CD14-positive monocyte (primary cell): ENCODE measurements at regions not wholly inside any gene's neighbourhood (a gene's known extent, or its start where the extent isn't known, plus 50 kb on each side); places are given as distances from the start of the nearest gene placed in this dataset.

ENCODE experiments used
- DNase-seq, 3 donors: peaks; one replicate each; pipeline ENCODE4 v3.0.0-alpha.2; 2011 to 2022
- H2AFZ ChIP-seq: 2 replicates; pipeline ENCODE4 v1.6.0; 2012; ENCODE audit warnings: mild to moderate bottlenecking, low read depth, low read length, inconsistent platforms; ENCODE audit not compliant: insufficient read depth, poor library complexity, severe bottlenecking
- H3K27ac ChIP-seq, 2 donors: 1 replicate in 1 of 2; 2 replicates in 1 of 2; pipeline ENCODE4 v1.5.1; 2012 to 2013; ENCODE audit warnings: low read length in 2 of 2, control low read depth in 1 of 2, inconsistent platforms in 1 of 2, low read depth in 1 of 2, mild to moderate bottlenecking in 1 of 2
- H3K27me3 ChIP-seq, 2 donors: one replicate each; pipeline versions ENCODE4 v1.6.0 to v1.6.1; 2011 to 2013; ENCODE audit warnings: low read length in 2 of 2; ENCODE audit not compliant: control insufficient read depth in 2 of 2, insufficient read depth in 2 of 2
- H3K36me3 ChIP-seq, 2 donors: replicated peaks in 1 of 2; 1 replicate in 1 of 2; 2 replicates in 1 of 2; pipeline versions ENCODE4 v1.5.1 to v1.6.1; 2012 to 2013; ENCODE audit warnings: low read length in 2 of 2, control low read depth in 1 of 2, inconsistent platforms in 1 of 2, mild to moderate bottlenecking in 1 of 2; ENCODE audit not compliant: insufficient read depth in 2 of 2, control insufficient read depth in 1 of 2
- H3K4me1 ChIP-seq, 2 donors: 1 replicate in 1 of 2; 2 replicates in 1 of 2; pipeline versions ENCODE4 v1.5.1 to v1.6.1; 2012 to 2013; ENCODE audit warnings: low read length in 2 of 2, control low read depth in 1 of 2, inconsistent platforms in 1 of 2, mild to moderate bottlenecking in 1 of 2, moderate library complexity in 1 of 2; ENCODE audit not compliant: insufficient read depth in 2 of 2, control insufficient read depth in 1 of 2
- H3K4me2 ChIP-seq: replicated peaks from 2 replicates; pipeline ENCODE3; 2012; ENCODE audit warnings: low read length, moderate library complexity, mild to moderate bottlenecking; ENCODE audit not compliant: poor library complexity, severe bottlenecking; ENCODE audit errors: extremely low read depth
- H3K4me3 ChIP-seq, 3 experiments: fragments of 200-600 bp in 1 of 3; sonication (generic) in 1 of 3; replicated peaks in 1 of 3; 1 replicate in 2 of 3; 2 replicates in 1 of 3; pipeline ENCODE4 v1.5.1; 2011 to 2013; ENCODE audit warnings: low read length in 3 of 3, mild to moderate bottlenecking in 3 of 3, control low read depth in 2 of 3, low read depth in 2 of 3, inconsistent platforms in 1 of 3, moderate library complexity in 1 of 3
- H3K79me2 ChIP-seq: 2 replicates; pipeline ENCODE4 v1.6.0; 2012; ENCODE audit warnings: mild to moderate bottlenecking, control low read depth, inconsistent platforms, low read length, moderate library complexity; ENCODE audit not compliant: insufficient read depth
- H3K9ac ChIP-seq: 2 replicates; pipeline ENCODE4 v1.6.0; 2017; ENCODE audit warnings: low read length, mild to moderate bottlenecking; ENCODE audit not compliant: insufficient read depth, poor library complexity, severe bottlenecking
- H3K9me3 ChIP-seq, 2 donors: replicated peaks in 1 of 2; 1 replicate in 1 of 2; 2 replicates in 1 of 2; pipeline versions ENCODE4 v1.5.1 to v1.6.1; 2012 to 2013; ENCODE audit warnings: low read length in 2 of 2, control low read depth in 1 of 2; ENCODE audit not compliant: control insufficient read depth in 1 of 2, insufficient read depth in 1 of 2
- H4K20me1 ChIP-seq: 2 replicates; pipeline ENCODE4 v1.6.0; 2012; ENCODE audit warnings: mild to moderate bottlenecking, low read length, control low read depth, moderate library complexity; ENCODE audit not compliant: insufficient read depth
- H3K27ac Mint-ChIP-seq, 7 donors: one replicate each; pipeline ENCODE4 v1.8.0; 2020; ENCODE audit warnings: mild to moderate bottlenecking in 7 of 7, mixed read lengths in 7 of 7, moderate library complexity in 6 of 7, inconsistent platforms in 2 of 7
- H3K27me3 Mint-ChIP-seq, 3 donors: one replicate each; pipeline ENCODE4 v1.8.0; 2021 to 2022; ENCODE audit warnings: low read depth in 3 of 3, mild to moderate bottlenecking in 3 of 3, mixed read lengths in 3 of 3, moderate library complexity in 3 of 3, inconsistent platforms in 1 of 3
- H3K36me3 Mint-ChIP-seq, 2 donors: one replicate each; pipeline ENCODE4 v1.8.0; 2020; ENCODE audit warnings: mixed read lengths in 2 of 2, inconsistent platforms in 1 of 2, mild to moderate bottlenecking in 1 of 2
- H3K4me1 Mint-ChIP-seq: one replicate; pipeline ENCODE4 v1.8.0; 2020; ENCODE audit warnings: mild to moderate bottlenecking, mixed read lengths
- H3K4me3 Mint-ChIP-seq, 2 donors: one replicate each; pipeline ENCODE4 v1.8.0; 2020; ENCODE audit warnings: mild to moderate bottlenecking in 2 of 2, mixed read lengths in 2 of 2, moderate library complexity in 1 of 2
- H3K9me3 Mint-ChIP-seq, 7 donors: one replicate each; pipeline ENCODE4 v1.8.0; 2020 to 2022; ENCODE audit warnings: mixed read lengths in 7 of 7, mild to moderate bottlenecking in 6 of 7, moderate library complexity in 6 of 7, inconsistent platforms in 2 of 7
- WGBS: methylation state at CpG from one replicate; pipeline ENCODE4 v1.1.5; 2013; ENCODE audit warnings: missing lambda C conversion rate; ENCODE audit not compliant: insufficient coverage; 5-methylcytosine and 5-hydroxymethylcytosine counted together
- intact Hi-C, 2 donors: fragments of 100-400 bp; cut with micrococcal nuclease; formaldehyde crosslinking; loops; one replicate each; pipeline versions ENCODE4 v1.15.0 to v1.15.1; 2023
- TF ChIP-seq, protein P1 (sequence below): fragments of 200-600 bp; IDR thresholded peaks from one replicate; pipeline ENCODE4 v1.8.0; 2022; ENCODE audit warnings: antibody characterized with exemption, mild to moderate bottlenecking

DNA sequence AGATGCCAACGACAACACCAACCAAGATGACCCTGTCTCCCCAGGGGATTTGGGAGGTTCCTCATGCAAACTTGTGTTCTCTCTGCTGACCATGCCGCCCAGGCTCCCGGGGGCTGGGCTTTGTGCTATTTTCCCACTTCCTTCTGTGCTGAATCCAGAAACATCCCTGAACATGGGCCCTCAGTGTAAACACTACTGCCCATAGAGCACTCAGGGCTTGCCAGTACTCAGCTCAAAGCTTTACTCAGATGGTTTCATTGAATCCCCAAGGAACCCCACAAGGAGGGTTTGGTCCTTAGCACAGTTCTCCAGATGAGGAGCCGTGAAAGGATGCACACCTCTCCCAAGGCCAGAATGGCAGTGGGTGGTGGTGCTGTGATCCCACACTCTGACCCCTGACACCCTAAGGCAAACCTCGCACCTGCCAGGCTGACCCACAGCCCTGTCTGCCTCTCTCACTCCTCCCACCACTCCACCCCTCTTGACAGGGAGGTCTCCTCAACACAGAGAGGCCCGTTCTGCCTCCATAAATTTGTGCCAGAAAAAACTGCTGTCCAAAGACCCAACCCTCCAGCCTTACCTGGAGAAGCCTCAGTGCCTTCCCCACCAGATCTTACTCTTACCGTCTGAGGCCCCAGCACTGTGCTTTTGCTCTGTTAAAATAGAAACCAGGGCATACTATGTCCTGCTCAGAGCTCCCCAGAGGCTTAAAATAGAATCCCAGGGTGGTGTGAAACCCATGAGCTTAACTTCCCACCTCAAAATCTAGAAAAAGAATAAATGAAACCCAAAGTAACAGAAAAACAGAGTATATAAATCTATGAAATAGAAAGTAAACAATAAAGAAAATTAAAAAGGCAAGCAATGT, 283.0 kb upstream of the CDH4 start:
- TF ChIP-seq, protein P1, sequence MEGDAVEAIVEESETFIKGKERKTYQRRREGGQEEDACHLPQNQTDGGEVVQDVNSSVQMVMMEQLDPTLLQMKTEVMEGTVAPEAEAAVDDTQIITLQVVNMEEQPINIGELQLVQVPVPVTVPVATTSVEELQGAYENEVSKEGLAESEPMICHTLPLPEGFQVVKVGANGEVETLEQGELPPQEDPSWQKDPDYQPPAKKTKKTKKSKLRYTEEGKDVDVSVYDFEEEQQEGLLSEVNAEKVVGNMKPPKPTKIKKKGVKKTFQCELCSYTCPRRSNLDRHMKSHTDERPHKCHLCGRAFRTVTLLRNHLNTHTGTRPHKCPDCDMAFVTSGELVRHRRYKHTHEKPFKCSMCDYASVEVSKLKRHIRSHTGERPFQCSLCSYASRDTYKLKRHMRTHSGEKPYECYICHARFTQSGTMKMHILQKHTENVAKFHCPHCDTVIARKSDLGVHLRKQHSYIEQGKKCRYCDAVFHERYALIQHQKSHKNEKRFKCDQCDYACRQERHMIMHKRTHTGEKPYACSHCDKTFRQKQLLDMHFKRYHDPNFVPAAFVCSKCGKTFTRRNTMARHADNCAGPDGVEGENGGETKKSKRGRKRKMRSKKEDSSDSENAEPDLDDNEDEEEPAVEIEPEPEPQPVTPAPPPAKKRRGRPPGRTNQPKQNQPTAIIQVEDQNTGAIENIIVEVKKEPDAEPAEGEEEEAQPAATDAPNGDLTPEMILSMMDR = no peak

DNA sequence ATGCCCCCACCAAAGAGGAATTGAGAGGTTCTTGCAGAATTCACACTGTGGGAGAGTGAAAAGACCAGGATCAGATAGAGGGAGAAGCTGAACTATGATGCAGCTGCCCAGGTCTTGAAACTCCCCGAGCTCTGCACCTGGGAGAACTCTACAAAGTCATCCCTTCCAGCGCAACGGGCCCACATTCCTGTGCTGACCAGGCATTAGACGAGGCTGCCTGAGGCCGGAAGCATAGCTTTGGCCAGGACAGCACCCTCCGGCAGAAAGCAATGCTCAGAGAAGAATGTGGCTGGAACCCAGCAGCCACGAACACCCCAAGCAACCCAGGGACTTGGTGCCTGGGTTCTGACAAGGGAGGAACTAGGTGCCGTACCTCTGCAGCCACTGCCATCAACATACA, 281.5 kb upstream of the CDH4 start:
- no peak overlapping the region for H3K4me2 ChIP-seq
- intact Hi-C loops = no loop called here
- peaks cover 0 to 18% of the 10 kb centered on the region in 2 donors for H3K9me3 ChIP-seq
- no peaks in the 10 kb centered on the region for H3K79me2 ChIP-seq
- no peak overlapping the region for H3K9ac ChIP-seq
- TF ChIP-seq, protein P1 = no peak
- no peaks in the 10 kb centered on the region for H3K36me3 Mint-ChIP-seq
- no peak overlapping the region for H3K4me3 Mint-ChIP-seq
- H3K27ac ChIP-seq = no peak overlapping the region
- WGBS = 83% methylated on average over 6 of the region's 8 CpGs
- no peak for DNase-seq
- H3K27me3 Mint-ChIP-seq = peaks cover 5 to 10% (median 9%) of the 10 kb centered on the region in 3 donors
- no peak overlapping the region for H3K4me3 ChIP-seq
- peaks cover 0 to 17% (median 3%) of the 10 kb centered on the region in 7 donors for H3K9me3 Mint-ChIP-seq
- no peaks in the 10 kb centered on the region for H4K20me1 ChIP-seq
- H3K27me3 ChIP-seq = no peaks in the 10 kb centered on the region
- H3K4me1 ChIP-seq = no peaks in the 10 kb centered on the region
- no peak overlapping the region for H3K27ac Mint-ChIP-seq
- no peaks in the 10 kb centered on the region for H3K4me1 Mint-ChIP-seq
- no peaks in the 10 kb centered on the region for H3K36me3 ChIP-seq
- H2AFZ ChIP-seq = no peak overlapping the region

More for the DNA sequence above, 283.0 kb upstream of the CDH4 start:
- no peak overlapping the region for H3K27ac ChIP-seq
- WGBS = 84% methylated on average over 5 of the region's 7 CpGs
- peaks cover 1 to 17% (median 3%) of the 10 kb centered on the region in 7 donors for H3K9me3 Mint-ChIP-seq
- no peak overlapping the region for H3K27ac Mint-ChIP-seq
- no peaks in the 10 kb centered on the region for H3K36me3 ChIP-seq
- H3K4me2 ChIP-seq = no peak overlapping the region
- no peak for DNase-seq
- no peak overlapping the region for H3K4me3 ChIP-seq
- no peak overlapping the region for H3K4me3 Mint-ChIP-seq
- H3K9ac ChIP-seq = no peak overlapping the region
- peaks cover 0 to 18% of the 10 kb centered on the region in 2 donors for H3K9me3 ChIP-seq
- H4K20me1 ChIP-seq = no peaks in the 10 kb centered on the region
- no peaks in the 10 kb centered on the region for H3K4me1 Mint-ChIP-seq
- H3K4me1 ChIP-seq = no peaks in the 10 kb centered on the region
- H3K79me2 ChIP-seq = no peaks in the 10 kb centered on the region
- no peaks in the 10 kb centered on the region for H3K27me3 ChIP-seq
- H3K36me3 Mint-ChIP-seq = no peaks in the 10 kb centered on the region
- intact Hi-C loops = no loop called here
- no peak overlapping the region for H2AFZ ChIP-seq
- peaks cover 5 to 10% (median 9%) of the 10 kb centered on the region in 3 donors for H3K27me3 Mint-ChIP-seq
